GM19043 (cell line): ENCODE measurements at regions not wholly inside any gene's neighbourhood (a gene's known extent, or its start where the extent isn't known, plus 50 kb on each side); places are given as distances from the start of the nearest gene placed in this dataset.
"Not testable (repeated sequence)": the region's sequence is repeated elsewhere in the genome, so short reads cannot be mapped to it uniquely, and the experiment has no call there.

Source experiments
- ATAC-seq: cut with Tn5 transposase; IDR thresholded peaks from one replicate; pipeline ENCODE4 v1.9.1; 2021; ENCODE audit warnings: low read depth; ENCODE audit not compliant: unreplicated experiment

- no peak for ATAC-seq
Measured at GRCh38 chr3:19825193-19825592, 108.8 kb downstream of the EFHB start.

DNA sequence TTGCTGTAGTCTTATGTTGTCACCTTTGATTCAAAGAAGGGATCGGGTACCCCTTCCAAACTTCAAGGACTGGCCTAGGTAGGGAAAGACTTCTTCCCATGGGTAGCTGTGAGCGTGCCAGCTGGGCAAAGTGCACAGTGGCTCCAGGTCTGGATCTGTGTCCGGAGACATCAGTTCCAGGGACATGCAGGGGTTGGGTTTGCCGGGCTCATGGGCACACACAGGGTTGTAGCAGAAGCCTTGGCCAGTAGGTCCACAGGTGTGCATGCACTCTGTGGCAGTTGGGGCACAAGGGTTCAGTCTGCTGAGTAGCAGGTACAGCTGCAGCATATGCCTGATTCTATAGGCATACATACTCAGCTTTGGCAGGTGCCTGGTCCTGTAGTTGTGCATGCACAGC is 111.2 kb downstream of the EFHB start:
- ATAC-seq = no peak

DNA sequence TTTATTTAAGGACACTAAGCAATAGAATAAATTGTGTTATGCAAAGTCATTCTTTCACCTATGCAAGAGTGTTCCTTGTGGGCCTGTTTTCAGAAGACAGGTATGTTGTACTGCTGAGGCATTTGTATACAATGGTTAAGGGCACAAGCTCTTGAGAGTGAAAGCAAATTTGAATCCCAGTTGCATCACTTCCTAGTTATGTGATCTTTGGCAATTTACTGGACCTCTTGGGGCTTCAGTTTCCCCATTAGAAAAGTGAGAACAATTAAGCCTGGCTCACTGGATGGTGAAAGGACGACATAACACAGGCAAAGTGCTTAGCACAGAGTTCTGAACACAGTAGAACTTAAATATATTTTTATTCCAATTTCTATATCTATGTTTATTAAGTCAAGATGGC is 117.4 kb downstream of the EFHB start:
- ATAC-seq = no peak

DNA sequence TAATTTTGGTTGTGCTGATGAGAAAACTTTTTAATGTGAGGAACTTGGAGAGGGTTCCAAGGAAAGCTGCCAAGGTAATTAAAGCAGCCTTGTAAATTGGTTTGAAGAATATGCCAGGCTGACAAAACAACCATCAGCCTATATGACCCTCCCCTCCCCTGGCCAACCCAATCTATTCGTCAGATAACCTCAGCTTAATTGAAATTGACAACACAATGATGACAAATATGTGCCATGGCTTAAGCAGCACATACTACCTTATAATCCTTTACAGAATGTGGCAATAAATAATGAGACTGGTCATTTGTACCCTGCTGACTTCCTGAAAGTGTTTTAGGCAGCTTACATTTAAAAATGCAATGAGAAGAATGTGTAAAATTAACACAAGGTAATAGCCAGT is 118.2 kb downstream of the EFHB start:
- no peak for ATAC-seq

DNA sequence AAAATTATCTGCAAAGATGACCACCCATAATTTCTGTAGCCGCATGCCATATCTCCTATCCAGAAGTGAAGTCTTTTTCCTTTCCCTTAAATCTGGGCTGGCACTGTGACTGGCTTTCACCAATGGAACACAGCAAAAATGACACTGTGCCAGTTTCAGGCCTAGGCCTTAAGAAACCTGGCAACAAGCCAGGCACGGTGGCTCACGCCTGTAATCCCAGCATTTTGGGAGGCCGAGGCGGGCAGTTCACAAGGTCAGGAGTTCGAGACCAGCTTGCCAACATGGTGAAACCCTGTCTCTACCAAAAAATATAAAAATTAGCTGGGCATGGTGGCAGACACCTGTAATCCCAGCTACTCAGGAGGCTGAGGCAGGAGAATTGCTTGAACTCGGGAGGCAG is 120.3 kb downstream of the EFHB start:
- ATAC-seq = not testable (repeated sequence)

DNA sequence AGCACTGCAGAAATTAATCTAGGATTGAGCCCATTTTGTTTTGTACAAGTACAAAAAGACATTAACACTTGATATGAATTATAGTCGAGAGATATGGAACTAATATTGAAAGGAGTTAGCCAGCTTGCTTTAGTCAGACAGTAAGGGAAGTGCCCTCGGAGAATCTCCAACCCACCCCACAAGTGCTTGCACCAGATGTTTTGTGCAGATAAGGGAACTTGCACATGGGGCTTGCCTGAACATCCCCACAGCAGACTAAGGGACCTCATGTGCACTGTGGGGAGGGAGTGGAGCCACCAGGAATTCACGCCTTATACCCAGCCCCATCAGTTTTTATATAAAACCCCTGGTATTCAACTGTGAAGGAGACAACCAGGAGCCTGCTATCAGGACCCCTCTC is 122.3 kb downstream of the EFHB start:
- no peak for ATAC-seq

- no peak for ATAC-seq
Measured at GRCh38 chr3:19808834-19809233, 125.2 kb downstream of the EFHB start.

DNA sequence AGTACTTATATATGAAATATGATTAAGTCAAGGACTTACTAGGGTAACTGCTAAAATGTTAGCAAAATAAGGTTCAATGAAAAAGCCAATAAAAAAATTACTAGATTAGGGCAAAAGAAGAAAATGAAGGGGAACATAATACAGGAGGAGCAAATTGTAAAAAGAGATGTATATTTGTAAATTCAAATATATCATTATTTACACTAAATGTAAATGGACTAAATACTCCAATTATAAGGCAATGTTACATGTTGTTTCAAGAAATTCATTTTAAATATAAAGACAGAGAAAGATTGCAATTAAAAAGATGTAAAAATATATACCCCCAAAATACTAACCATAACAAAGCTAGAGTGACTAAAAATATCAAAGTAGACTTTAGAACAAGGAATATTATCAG is 134.1 kb downstream of the EFHB start:
- ATAC-seq = no peak

GRCh38 chr3:19799115-19799514 is 134.9 kb downstream of the EFHB start:
- no peak for ATAC-seq

DNA sequence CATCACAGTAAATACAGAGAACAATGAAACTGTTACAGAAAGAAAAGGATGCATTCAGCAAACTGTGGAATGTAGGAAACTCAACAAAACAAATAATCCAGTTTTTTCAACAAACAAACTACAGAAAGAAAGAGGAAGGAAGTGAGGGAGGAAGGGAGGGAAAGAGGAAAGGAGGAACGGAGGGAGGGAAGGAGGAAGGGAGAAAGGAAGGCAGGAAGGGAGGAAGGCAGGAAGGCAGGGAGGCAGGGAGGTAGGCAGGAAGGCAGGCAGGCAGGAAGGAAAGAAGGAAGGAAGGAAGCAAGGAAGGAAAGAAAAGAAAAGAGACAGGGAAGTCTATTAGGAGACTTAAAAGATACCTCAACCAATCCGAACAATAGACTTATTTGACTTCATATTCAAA is 135.7 kb downstream of the EFHB start:
- no peak for ATAC-seq

DNA sequence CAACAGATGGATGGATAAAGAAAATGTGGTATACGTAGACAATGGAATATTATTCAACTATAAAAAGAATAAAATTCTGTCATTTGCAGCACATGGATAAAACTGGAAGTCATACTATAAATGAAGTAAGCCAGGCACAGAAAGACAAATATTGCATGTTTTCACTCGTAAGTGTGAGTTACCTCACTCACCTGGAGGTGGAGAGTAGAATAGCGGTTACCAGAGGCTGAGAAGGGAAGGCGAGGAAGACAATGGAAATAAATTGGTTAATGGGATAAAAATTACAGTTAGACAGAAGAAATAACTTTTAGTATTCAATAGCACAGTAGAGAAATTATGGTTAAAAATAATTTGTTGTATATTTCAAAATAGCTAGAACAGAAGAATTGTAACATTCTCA is 141.6 kb downstream of the EFHB start:
- no peak for ATAC-seq

- no peak for ATAC-seq
Measured at GRCh38 chr3:19775765-19776164, 158.3 kb downstream of the EFHB start.

- ATAC-seq = no peak
Measured at GRCh38 chr3:19769694-19770093, 164.3 kb downstream of the EFHB start.

DNA sequence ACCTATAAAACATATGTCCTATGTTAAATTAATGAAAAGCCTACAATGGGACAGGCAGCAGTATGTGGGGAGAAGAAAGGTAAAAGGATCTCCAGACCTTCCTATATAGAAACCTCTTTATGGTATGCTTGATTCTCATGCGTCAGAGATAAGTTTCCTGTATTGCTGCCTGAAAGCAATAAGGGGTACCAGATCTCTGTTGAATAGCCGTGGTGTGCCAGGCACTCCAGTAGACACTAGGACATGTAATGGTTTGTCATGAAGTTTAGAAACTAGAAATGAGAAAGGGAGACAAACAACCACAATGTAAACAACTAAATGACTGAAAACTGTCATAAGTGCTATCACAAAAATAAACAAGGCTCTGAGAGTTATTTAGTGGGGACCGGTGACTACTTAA is 168.1 kb downstream of the EFHB start:
- ATAC-seq = no peak

DNA sequence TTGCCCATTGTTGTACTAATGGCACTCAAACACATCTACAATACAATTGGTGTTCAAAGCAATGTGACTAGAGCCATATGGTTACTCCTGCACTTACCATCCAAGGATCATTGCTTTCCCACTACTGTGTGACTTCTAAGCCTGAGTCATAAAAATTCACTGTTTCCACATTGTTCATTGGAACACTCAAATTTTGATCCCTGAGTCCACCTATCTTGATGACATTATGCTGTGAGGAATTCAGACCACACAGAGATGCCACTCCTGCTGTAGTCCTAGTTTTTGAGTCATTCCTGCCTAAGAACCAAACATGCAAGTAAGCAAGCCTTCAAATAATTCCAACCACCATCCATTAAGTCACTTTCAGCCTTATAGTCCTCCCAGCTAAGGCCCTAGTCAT is 176.2 kb downstream of the EFHB start:
- no peak for ATAC-seq

DNA sequence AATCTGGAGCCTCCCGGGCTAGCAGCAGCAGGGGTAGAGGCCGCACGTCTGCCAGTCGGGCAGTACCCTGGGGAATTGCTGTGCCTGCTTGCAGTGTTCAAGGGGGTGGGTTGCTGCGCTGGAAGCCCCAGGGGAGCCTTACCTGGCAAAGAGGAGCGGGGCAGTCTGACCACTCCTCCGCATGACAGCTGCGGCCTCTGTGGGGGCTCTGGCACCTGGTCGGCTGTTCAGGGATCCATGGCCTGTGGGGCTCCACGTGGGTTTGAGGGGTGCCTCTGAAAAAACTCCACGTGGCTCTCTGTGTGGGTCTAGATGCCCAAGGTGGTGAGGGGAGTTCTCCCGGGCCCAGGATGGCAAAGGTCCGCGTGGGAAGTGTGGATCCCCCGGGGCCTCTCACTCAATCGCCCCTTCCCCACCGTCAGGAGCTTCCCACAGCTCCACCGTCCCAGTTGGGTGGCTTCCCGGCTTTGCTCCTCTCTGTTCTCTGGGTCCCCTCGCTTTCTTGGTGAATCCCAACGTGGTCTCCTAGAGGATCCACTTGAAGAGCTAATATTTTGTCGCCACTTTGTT is 184.5 kb downstream of the EFHB start:
- no peak for ATAC-seq

DNA sequence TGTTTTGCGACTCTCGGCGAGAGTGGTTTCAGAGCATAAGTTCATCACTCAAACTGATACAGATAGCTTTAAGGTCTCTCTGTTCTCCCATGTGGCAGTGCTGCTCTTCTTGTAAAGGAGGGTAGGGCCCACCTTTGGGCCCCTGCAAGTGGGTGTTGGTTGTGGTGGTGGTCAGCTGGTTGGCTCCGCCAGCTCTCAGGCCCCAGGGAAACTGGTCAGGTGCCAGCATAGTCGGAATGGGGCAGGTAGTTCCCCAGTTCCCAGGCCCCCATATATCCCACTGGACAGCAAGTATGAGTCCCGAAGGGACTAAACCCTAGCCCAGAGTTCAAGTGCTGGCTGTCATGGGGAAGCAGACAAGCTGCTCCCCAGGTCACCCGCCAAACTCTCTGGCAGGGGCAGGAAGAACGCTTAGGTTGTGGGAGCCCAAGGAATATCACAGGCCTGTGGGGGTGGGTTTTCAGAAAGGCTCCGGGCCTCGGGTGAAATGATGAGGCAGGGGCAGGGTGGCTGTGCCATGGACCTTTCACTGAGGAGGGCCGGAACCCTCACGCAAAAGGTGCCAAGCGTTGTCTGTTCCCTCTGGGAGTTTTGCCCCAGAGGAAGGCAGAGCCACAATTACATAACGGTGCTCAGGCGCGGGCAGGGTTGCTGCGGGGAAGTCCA is 185.1 kb downstream of the EFHB start:
- ATAC-seq = no peak

GRCh38 chr3:19744047-19744446 is 190.0 kb downstream of the EFHB start:
- ATAC-seq = no peak

DNA sequence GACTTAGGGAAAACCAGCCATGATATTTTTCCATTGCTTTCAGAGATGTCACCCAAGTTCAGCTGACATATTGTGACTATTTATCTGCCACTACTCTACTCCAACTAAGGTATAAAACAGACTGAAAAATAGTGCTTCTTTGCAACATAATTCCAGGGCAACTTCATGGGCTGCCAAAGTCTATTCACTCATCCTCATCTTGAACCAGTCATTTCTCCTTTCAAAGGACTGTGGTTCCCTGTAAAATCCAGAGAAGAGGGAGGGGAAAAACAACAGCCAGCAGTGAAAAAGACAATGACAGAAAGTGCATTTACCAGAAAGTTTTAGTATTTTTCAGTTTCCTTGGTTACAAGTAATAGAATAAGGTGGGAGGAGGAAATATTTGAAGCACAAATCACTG is 191.1 kb downstream of the EFHB start:
- no peak for ATAC-seq

DNA sequence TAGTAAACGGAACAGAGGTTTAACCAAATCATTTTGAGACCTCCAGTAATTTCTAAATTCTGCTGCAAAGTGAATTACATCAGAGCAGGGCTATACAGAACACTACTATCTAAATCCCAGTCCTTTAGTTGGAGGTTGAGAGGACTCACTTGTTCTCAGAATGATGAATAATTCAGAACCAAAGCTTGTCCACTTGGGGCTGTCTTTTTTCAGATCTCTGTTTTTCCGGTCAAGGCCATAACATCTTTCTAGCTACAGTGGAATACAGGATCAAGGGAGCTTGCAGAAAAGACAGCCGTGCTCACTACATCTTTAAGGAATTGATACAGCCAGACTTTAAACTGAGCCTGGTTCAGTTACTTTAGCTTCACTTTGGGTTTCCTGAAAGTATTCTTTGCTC is 194.5 kb downstream of the EFHB start:
- ATAC-seq = no peak

GRCh38 chr3:19738846-19739245 is 195.2 kb downstream of the EFHB start:
- ATAC-seq = no peak

GRCh38 chr3:19735111-19735510 is 198.9 kb downstream of the EFHB start:
- ATAC-seq = no peak

DNA sequence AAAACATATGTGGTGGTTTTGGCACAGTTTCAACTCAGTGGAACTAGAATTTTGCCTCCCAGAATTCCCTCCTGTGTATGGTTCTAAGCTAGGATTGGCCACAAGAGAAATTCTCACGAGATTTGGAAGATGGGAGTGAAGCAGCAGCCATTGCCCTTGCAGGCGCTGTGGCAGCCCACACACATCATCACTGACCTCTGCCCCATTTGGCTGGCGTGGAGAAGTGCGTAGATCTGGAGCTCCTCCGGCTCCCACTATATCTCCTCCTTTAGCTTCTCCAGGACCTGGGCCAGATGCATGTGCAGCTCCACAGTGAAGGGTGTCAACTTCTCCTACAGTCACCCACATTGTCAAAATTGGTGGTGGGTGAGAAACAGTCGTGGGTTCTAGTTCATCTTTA is 199.6 kb downstream of the EFHB start:
- no peak for ATAC-seq
